ENCODE measurements at regions not wholly inside any gene's neighbourhood (a gene's known extent, or its start where the extent isn't known, plus 50 kb on each side); places are given as distances from the start of the nearest gene placed in this dataset.
"Not testable (repeated sequence)": the region's sequence is repeated elsewhere in the genome, so short reads cannot be mapped to it uniquely, and the experiment has no call there.

DNA sequence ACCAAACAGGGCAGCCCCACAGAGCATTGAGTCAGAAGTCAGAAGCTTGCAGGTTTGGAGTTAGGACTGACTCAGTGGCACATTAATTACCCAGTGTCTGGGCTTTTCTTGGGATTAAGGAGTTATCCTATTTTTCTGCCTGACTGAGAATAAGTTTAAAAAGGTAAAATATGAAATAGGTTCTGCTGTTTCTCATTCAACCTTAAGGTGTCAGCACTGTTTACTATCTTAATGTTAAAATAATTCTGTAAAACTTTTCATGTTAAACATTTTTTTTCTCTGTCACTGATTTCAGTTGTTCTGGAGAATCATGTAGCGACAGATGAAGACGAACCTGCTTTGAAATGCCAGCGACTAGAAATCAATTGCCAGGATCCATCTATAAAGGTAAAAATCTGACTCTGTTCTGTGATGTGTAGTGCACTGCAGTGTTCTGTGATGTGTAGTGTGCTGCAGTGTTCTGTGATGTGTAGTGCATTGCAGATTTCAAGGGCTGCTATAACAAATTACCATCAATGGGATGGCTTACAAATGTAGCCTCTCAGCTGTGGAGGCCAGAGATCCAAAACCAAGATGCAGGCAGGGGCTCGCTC, 128.0 kb downstream of the LAT start:
- Histone ChIP-seq H3K36me3 (no peaks in the 10 kb centered on the region), H3K27me3 (no peaks in the 10 kb centered on the region)
- TF ChIP-seq, protein P1, sequence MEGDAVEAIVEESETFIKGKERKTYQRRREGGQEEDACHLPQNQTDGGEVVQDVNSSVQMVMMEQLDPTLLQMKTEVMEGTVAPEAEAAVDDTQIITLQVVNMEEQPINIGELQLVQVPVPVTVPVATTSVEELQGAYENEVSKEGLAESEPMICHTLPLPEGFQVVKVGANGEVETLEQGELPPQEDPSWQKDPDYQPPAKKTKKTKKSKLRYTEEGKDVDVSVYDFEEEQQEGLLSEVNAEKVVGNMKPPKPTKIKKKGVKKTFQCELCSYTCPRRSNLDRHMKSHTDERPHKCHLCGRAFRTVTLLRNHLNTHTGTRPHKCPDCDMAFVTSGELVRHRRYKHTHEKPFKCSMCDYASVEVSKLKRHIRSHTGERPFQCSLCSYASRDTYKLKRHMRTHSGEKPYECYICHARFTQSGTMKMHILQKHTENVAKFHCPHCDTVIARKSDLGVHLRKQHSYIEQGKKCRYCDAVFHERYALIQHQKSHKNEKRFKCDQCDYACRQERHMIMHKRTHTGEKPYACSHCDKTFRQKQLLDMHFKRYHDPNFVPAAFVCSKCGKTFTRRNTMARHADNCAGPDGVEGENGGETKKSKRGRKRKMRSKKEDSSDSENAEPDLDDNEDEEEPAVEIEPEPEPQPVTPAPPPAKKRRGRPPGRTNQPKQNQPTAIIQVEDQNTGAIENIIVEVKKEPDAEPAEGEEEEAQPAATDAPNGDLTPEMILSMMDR (IDR thresholded peaks at IDR 0.05): no peak
- TF ChIP-seq POLR2A (IDR thresholded peaks at IDR 0.05): no peak
- TF ChIP-seq POLR2AphosphoS5 (IDR thresholded peaks at IDR 0.05): no peak

DNA sequence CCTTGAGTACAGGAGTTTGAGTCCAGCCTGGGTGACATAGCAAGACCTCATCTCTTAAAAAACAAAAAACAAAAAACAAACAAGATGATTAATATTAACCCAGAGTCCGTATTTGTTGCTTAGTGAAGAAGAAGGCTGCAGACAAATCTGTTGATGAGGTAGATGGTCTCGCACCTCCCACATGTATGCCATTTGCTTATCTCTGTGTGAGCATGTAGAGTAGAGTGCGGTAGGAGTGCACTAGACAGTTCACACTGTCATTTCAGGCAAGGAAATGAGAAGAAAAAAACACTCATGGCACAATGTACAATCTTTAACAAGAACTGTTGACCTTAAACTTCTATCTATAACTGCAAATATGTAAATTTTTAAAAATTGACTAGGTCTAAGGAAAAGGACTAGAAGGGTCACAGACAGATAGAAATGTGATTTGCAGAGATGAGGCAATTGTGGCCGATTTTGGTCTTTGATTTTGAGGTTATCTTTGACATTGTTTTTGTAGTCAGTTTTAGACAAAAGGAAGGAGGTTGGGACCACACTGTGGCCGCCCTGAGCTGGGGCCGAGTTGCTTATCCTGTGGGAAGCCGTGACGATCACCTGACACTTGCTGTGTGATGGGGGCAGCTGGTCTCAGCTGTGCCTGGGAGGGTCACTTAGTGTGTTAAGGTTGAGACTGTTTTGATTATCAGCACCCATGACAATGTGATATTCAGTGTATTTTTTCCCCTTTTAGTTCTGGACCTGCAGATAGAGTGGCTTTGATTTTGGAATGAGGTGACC, 127.2 kb downstream of the LAT start:
- H3K27ac ChIP-seq; H3K9me3 ChIP-seq; DNase-seq (ENCODE audit: low spot score in 2 of 2); intact Hi-C loops (cut with DNase I; ENCODE audit: low total_unique reads); H3K4me1 ChIP-seq; H3K36me3 ChIP-seq; H3K27me3 ChIP-seq; H3K4me3 ChIP-seq: not testable (repeated sequence)

More for the DNA sequence above, 128.0 kb downstream of the LAT start:
- H3K27ac ChIP-seq: no peak overlapping the region
- DNase-seq (ENCODE audit: low spot score in 2 of 2): no peak
- H3K9me3 ChIP-seq: no peaks in the 10 kb centered on the region
- no peak overlapping the region for H3K4me3 ChIP-seq
- intact Hi-C loops (cut with DNase I; ENCODE audit: low total_unique reads): no loop called here
- H3K4me1 ChIP-seq: no peaks in the 10 kb centered on the region

DNA sequence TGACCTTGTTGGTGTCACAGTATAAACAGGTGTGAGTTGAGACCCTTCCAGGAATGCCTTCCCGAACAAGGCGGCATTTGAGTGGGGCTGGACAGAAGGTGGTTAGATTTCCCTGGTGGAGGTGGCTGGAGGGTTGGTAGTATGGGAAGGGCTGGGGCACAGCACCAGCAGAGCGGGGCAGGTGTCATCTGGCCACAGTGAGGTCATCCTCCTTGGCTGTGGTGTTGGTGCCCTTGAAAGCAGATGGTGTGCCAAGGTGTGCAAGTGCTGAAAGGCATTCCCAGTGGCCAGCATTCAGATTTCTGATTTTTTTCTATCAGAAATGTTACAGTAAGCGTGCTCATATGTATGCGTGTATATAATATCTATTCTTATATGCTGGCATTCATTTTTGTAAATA, 126.6 kb downstream of the LAT start:
- Histone ChIP-seq H3K27me3 (peaks cover 0 to 3% of the 10 kb centered on the region in 2 donors), H3K27ac (no peak overlapping the region), H3K4me1 (no peaks in the 10 kb centered on the region), H3K9me3 (no peaks in the 10 kb centered on the region), H3K4me3 (no peak overlapping the region), H3K36me3 (no peaks in the 10 kb centered on the region)
- TF ChIP-seq, protein P1 (IDR thresholded peaks at IDR 0.05): no peak
- no peak for TF ChIP-seq POLR2A (IDR thresholded peaks at IDR 0.05)
- TF ChIP-seq POLR2AphosphoS5 (IDR thresholded peaks at IDR 0.05): no peak
- no peak for DNase-seq (ENCODE audit: low spot score in 2 of 2)
- intact Hi-C loops (cut with DNase I; ENCODE audit: low total_unique reads): no loop called here

DNA sequence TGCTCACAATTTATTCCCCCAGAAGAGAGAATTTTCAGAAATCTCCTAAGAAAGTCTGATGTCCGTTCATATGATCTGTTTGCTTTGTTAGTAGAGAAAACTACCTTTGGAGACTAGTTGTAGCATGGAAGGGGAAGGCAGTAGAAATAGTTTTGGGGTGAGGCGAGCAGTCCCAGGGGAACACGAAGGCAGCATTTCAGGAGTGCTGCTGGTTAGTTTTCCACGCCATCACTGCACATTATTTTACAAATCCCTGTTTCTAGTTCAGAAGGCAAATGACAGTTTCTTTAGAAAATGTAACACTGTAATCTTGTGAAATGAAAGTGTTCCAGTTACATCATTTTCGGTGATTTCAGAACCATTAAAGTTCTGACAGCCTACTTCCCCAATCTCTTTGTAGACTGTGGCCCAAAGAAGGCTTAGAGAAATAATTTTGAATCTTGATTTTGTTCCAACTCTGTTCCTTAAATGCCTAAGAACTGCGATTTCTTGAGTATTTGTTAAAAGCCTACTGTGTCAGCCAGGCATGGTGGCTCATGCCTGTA, 123.8 kb downstream of the LAT start:
- H3K4me3 ChIP-seq; H3K27me3 ChIP-seq; H3K9me3 ChIP-seq; DNase-seq (ENCODE audit: low spot score in 2 of 2); intact Hi-C loops (cut with DNase I; ENCODE audit: low total_unique reads); H3K27ac ChIP-seq; H3K36me3 ChIP-seq; H3K4me1 ChIP-seq: not testable (repeated sequence)

DNA sequence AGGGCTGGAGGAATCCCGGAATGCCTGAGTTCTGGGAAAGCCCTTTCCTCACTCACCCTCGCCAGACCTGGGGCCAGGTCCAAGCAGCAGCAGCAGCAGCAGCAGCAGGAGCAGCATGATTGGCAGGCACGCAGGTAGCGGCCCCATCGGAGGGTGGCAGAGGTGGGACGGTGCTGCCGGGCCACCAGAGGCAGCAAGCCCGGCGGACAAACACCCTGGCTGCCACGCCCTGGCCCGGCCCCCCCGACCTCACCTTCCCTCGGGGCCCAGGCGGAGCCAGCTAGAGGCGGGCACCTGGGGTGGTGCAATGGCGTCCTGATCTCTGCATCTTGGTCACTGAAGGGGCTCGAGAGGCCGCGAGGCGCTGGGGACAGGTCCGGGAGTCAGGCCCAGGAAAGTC, 122.4 kb downstream of the LAT start:
- H3K4me1 ChIP-seq: no peaks in the 10 kb centered on the region
- DNase-seq (ENCODE audit: low spot score in 2 of 2): no peak
- H3K9me3 ChIP-seq: no peaks in the 10 kb centered on the region
- no peak overlapping the region for H3K4me3 ChIP-seq
- peaks cover 0 to 3% of the 10 kb centered on the region in 2 donors for H3K27me3 ChIP-seq
- no peaks in the 10 kb centered on the region for H3K36me3 ChIP-seq
- TF ChIP-seq POLR2A (IDR thresholded peaks at IDR 0.05): no peak
- no peak for TF ChIP-seq POLR2AphosphoS5 (IDR thresholded peaks at IDR 0.05)
- TF ChIP-seq, protein P1 (IDR thresholded peaks at IDR 0.05): no peak
- intact Hi-C loops (cut with DNase I; ENCODE audit: low total_unique reads): no loop called here
- H3K27ac ChIP-seq: no peak overlapping the region

DNA sequence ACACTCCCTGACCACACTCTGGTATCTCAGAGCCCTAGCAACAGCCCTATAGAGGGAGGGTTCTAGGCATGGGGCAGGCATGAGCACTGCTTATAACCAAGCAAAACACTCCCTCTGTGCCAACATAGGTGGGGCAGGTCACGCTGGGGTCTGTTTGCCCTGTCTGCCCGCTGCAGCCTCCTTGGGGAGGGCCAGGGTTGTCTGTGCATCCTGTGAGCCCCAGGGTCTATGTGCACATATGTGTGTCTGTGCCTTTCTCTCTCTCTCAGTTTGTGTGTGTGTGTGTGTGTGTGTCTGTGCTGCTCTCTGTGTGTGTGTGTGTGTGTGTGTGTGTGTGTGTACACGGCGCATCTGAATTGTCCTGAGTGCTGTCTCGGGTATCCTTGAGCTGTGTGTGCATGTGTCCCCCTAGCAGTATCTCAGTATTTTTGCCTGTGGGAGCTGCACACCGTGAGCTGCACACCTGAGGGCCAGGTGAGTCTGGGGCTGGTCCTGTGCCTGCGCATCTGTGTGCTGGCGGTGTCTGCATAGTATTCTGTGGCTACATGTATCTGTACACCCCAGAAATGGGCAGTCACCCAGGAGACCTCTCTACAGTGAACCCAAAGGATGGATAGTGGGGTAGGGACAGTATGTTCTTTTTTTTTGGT, 121.5 kb downstream of the LAT start:
- H3K4me3 ChIP-seq; H3K9me3 ChIP-seq; H3K27me3 ChIP-seq; intact Hi-C loops (cut with DNase I; ENCODE audit: low total_unique reads); DNase-seq (ENCODE audit: low spot score in 2 of 2); H3K36me3 ChIP-seq; H3K27ac ChIP-seq; H3K4me1 ChIP-seq: not testable (repeated sequence)

DNA sequence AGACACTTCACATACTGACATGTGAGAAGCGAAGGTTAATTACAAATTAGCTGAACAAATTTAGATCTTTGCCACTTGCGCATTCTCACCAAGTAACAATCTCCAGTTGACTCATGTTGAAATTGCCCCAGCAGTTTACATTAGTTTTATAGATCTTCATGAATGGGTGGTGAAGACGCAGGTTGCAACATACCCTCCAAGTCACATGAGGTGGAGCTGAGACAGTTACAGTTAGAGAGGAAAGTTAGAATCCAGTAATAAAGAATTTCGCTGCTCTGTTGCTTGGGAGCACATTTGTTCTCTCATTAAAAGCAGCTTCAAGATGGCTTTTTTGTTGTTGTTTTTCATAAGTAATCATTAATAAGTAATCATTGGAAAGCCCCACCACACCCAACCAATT, 119.7 kb downstream of the LAT start:
- DNase-seq (ENCODE audit: low spot score in 2 of 2); H3K27ac ChIP-seq; H3K27me3 ChIP-seq; H3K9me3 ChIP-seq; H3K4me1 ChIP-seq; H3K36me3 ChIP-seq; H3K4me3 ChIP-seq; intact Hi-C loops (cut with DNase I; ENCODE audit: low total_unique reads): not testable (repeated sequence)

DNA sequence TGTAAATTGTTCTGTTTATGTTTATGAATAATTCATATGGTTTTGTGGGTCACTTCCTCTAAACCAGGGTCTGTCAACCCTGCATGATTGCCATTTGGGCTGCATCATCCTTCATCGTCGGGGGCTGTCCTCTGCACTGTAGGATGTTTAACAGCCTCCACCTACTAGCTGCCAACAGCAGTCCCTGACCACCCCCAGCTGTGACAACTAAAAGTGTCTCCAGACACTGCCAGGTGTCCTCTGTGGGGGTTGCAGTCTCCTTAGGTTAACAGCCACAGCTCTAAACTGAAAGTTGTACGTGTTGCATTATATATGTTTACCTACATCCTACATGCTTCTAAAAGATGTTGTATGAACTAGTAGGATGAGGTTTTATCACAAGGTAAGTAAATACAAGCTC, 113.1 kb downstream of the LAT start:
- H3K9me3 ChIP-seq; intact Hi-C loops (cut with DNase I; ENCODE audit: low total_unique reads): not testable (repeated sequence)

More for the DNA sequence above, 113.1 kb downstream of the LAT start:
- not testable (repeated sequence) for H3K27ac ChIP-seq; H3K27me3 ChIP-seq; H3K36me3 ChIP-seq; DNase-seq (ENCODE audit: low spot score in 2 of 2); H3K4me3 ChIP-seq; H3K4me1 ChIP-seq

Measured in breast epithelium (tissue), 4 donors.